ENCODE measurements at regions not wholly inside any gene's neighbourhood (a gene's known extent, or its start where the extent isn't known, plus 50 kb on each side); places are given as distances from the start of the nearest gene placed in this dataset.

DNA sequence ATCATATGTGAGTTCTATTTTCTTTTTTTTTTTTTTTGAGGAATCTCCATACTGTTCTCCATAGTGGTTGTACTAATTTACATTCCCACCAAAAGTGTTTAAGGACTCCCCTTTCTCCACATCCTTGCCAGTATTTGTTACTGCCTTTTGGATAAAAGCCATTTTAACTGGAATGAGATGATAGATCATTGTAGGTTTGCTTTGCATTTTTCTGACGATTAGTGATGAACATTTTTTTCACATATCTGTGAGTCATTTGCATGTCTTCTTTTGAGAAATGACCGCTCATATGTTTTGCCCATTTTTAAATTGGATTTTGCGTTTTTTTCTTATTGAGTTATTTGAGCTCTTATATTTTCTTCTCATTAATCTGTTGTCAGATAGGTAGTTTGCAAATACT lies 394.8 kb downstream of the LRFN5 start:
- no peak for DNase-seq

DNA sequence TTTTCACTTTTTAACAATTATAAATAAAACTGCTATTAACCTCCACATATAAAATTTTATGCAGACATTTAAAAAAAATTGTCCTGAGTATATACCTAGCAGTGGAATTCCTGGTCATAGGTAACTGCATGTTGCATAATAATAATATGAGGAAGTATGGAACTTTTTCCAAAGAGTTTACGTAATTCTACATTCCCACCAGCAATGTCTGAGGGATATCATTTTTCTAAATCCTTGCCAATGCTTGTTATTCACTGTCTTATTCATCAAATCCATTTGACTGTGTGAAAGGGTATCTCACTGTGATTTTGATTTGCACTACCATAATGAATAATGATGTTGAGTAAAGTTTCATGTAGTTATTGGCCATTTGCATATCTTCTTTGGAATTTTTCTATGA lies 393.8 kb downstream of the LRFN5 start:
- DNase-seq = no peak

DNA sequence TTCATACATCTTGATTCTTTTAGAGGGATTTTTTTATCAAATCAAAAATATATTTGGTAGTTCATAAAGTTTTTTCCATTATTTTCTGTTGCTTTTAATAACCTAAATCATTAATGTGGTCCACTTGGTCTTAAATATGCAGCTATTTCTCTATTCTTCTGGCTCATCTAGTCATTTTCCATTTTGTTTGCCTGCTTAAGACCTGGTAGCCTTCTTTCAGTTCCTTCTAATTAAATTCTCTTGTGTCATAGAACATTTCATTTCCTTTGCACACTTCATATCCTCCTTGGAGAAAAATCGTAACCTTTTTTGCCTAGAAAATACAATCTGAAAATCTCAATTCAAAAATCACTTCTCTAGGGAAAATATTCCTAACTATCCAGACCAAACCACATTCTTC lies 387.0 kb downstream of the LRFN5 start:
- no peak for DNase-seq

GRCh38 chr14:41986700-41987099 lies 380.0 kb downstream of the LRFN5 start:
- no peak for DNase-seq

DNA sequence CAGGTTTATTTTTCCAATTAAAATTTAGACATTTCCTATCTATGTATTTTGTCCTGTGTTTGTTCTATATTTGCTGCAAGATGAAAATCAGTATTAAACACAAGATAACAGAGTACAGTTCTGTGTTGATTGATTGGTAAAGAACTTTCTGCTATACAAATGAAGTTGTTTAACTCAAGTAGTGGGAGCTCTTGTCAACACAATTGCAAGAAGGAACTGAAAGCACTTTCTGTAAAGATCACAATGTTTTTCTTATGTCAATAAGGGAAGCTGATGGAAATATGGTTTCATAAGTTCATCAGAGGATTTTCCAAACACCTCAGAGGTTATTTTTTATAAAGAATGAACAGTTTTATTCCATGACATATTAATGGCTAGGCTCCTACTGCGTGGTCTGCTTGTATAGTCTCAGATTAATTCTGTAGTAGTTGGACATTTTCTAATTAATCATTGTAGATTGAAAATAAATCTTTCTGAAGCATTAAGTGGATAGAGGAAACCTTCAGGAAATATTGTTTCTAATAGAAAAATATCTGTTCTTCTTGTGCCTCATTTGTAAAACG lies 379.5 kb downstream of the LRFN5 start:
- no peak for DNase-seq

DNA sequence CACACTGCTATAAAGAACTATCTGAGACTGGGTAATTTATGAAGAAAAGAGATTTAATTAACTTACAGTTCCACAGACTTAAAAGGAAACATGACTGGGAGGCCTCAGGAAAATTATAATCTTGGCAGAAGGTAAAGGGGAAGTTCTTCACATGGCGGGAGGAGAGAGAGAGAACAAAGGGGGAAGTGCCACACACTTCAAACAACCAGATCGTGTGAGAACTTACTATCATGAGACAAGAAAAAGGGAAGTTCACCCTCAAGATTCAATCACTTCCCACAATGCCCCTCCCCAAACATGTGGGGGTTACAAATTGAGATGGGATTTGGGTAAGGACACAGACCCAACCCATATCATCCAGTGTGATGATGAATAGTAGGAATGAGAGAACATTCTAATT lies 366.5 kb downstream of the LRFN5 start:
- no peak for DNase-seq

DNA sequence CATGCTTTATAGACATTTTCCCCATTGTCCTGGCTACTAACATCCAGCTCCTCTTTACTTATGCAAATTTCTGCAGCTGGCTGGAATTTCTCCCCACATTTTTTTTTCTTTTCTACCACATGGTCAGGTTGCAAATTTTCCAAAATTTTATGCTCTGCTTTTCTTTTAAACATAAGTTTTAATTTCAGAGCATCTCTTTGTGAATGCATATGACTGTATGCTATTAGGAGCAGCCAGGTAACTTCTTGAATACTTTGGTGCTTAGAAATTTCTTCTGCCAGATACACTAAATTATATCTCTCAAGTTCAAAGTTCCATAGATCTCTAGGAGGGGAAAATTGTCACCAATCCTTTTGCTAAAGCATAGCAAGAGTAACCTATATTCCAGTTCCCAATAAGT lies 365.9 kb downstream of the LRFN5 start:
- no peak for DNase-seq

DNA sequence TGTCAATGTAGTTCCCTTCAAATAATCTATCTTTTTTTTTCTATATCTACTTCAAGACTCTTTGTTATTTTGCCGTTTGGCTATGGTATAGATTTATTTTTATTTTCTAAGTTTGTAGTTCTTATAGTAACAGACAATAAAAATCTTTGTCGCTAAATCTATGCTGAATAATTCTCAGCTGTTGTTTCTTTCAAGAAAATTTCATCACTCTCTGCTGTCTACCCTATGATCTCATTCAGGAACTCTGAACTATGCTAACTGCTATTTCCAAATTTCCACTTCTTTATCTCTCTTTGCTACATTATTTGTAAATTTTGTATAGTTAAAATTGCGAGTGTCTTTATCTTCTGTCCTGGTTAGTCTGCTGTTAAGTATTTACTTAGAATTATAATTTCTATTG lies 353.6 kb downstream of the LRFN5 start:
- no peak for DNase-seq

- no peak for DNase-seq
These were observed 350.8 kb downstream of the LRFN5 start for GRCh38 chr14:41957459-41957858.

All from right hindlimb (tissue), 1 donor.